Fibroblast of pulmonary artery (primary cell): ENCODE measurements at regions not wholly inside any gene's neighbourhood (a gene's known extent, or its start where the extent isn't known, plus 50 kb on each side); places are given as distances from the start of the nearest gene placed in this dataset.
A peak's percentile ranks its signal among the peaks of the same experiment; 100 is the strongest.
"Not testable (repeated sequence)": the region's sequence is repeated elsewhere in the genome, so short reads cannot be mapped to it uniquely, and the experiment has no call there.

Experiments used
- DNase-seq: peaks from one replicate; pipeline ENCODE4 v3.0.0-alpha.2; 2010; ENCODE audit warnings: low read depth
- H3K4me3 ChIP-seq: replicated peaks from 2 replicates; pipeline ENCODE4 v1.5.1; 2011; ENCODE audit warnings: low read depth, mild to moderate bottlenecking, control low read depth, low read length, moderate library complexity
- TF ChIP-seq, protein P1 (sequence below): IDR thresholded peaks from 2 replicates; pipeline ENCODE4 v1.5.1; 2011; ENCODE audit warnings: mild to moderate bottlenecking, control low read depth, low read length, inconsistent platforms; ENCODE audit errors: missing control alignments

DNA sequence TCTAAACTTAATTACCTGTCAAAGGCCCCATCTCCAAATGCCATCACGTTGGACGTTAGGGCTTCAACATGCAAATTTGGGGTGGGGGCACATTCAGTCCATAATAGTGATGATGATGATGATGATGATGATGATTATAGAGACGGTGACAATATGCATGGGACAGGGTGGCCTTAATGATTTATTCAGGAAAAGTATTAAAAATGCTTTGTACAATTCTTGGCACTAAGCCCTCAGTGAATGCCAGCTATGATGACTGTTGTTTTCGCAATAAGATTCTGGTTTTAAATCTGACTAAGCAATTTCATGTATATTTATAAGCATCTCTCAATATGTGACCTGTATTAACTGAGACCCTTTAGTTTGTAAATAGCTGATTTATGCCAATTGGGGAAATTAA lies 106.3 kb downstream of the C16orf95 start:
- peak; percentile 68 for DNase-seq
- H3K4me3 ChIP-seq, result no peak overlapping the region
- TF ChIP-seq, protein P1, sequence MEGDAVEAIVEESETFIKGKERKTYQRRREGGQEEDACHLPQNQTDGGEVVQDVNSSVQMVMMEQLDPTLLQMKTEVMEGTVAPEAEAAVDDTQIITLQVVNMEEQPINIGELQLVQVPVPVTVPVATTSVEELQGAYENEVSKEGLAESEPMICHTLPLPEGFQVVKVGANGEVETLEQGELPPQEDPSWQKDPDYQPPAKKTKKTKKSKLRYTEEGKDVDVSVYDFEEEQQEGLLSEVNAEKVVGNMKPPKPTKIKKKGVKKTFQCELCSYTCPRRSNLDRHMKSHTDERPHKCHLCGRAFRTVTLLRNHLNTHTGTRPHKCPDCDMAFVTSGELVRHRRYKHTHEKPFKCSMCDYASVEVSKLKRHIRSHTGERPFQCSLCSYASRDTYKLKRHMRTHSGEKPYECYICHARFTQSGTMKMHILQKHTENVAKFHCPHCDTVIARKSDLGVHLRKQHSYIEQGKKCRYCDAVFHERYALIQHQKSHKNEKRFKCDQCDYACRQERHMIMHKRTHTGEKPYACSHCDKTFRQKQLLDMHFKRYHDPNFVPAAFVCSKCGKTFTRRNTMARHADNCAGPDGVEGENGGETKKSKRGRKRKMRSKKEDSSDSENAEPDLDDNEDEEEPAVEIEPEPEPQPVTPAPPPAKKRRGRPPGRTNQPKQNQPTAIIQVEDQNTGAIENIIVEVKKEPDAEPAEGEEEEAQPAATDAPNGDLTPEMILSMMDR, result no peak

DNA sequence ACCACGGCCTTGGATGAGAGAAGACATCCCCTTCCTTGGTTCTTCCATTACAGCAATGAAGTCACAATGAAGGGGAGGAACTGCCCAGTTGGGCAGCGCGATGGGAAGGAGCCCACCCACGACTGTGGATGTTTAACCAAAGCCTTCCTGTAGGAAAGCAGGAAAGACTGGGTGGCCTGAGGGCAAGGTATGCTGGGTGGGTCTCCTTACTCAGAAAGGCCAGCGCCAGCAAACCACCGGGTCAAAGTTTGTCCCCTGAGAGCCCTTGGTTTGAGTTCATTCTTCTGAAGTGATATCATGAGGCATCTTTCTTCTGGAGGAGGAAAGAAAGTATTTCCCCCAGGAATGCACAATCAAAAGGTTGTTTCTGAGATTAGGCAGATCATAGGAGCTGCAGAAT lies 105.2 kb downstream of the C16orf95 start:
- no peak overlapping the region for H3K4me3 ChIP-seq
- TF ChIP-seq, protein P1, result no peak
- DNase-seq, result no peak

DNA sequence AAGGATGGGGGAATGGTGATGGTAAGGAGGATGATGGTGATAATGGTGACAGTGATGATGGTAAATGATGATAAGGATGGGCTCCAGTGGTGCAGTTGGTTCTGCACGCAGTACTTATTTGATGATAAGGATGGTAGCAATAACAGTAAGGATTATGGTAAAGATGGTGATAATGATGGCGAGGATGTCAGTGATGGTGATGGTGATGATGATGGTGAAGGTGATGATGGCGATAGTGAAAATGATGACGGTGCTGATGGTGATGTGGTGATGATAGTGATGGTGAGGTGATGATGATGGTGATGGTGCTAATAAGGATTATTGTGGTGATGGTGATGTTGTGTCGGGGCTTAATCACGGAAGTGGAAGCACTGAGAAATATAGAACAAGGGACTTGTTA lies 103.7 kb downstream of the C16orf95 start:
- no peak for DNase-seq
- TF ChIP-seq, protein P1, result no peak
- H3K4me3 ChIP-seq, result no peak overlapping the region

DNA sequence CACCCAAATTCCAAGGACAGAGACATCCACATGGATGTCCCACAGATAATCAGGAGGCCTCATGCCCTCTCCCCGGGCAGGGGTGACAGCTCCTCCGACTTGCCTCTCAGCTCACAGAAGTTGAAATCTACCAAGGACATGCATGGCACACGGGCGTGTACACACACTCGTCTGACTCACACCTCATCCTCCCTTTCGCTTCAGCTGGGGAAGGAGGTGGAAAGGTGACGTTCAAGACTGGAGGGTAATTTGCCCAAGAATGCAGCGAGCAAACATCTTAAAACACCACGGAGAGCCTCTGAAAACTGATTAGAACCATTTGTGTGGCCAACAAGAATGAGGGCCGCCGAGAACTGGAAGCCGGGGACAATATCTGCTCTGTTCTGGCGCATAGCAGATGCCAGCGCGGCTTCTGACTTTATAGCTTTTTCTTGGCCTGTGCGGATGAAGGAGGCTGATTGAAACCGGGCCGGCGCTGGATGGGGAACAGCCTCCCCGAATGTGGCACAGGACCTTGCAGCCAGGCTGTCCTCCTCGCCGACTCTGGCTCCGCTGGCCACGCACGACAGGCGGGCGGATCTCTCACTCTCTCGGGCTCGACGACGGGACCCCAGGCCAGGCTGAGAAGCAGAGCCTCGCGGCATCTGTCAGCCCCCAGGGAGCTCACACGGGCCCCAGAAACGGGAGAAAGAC lies 100.9 kb downstream of the C16orf95 start:
- H3K4me3 ChIP-seq, result no peak overlapping the region
- no peak for DNase-seq
- TF ChIP-seq, protein P1, result no peak

DNA sequence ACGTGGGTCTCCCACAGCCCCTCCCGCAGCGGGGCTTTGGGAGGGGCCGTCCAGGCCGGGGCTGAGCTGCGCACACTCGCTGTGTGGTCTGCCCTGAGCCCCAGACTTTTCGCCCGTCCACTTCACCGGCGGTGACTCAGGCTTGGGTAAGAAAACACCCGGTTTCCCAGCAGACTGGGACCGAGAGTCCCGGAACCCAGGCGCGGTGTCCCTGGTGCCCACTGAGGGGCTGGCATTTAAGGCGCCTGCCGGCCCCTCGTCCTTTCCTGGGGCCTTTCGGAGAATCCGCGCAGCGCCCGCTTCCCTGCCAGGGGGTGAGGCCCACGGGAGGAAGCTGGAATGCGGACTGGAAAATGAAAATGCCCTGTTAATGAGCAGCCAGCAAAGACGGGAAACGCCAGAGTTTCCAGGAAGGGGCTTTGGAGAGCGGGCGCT lies 100.3 kb downstream of the C16orf95 start:
- no peak overlapping the region for H3K4me3 ChIP-seq
- DNase-seq, result no peak
- TF ChIP-seq, protein P1, result no peak

DNA sequence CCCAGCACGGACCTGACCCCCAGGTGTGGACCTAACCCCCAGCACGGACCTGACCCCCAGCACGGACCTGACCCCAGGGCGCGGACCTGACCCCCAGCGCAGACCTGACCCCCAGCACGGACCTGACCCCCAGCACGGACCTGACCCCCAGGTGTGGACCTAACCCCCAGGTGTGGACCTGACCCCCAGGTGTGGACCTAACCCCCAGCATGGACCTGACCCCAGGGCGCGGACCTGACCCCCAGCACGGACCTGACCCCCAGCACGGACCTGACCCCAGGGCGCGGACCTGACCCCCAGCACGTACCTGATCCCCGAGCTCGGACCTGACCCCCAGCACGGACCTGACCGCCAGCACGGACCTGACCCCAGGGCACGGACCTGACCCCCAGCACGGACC lies 99.4 kb downstream of the C16orf95 start:
- not testable (repeated sequence) for H3K4me3 ChIP-seq, DNase-seq

DNA sequence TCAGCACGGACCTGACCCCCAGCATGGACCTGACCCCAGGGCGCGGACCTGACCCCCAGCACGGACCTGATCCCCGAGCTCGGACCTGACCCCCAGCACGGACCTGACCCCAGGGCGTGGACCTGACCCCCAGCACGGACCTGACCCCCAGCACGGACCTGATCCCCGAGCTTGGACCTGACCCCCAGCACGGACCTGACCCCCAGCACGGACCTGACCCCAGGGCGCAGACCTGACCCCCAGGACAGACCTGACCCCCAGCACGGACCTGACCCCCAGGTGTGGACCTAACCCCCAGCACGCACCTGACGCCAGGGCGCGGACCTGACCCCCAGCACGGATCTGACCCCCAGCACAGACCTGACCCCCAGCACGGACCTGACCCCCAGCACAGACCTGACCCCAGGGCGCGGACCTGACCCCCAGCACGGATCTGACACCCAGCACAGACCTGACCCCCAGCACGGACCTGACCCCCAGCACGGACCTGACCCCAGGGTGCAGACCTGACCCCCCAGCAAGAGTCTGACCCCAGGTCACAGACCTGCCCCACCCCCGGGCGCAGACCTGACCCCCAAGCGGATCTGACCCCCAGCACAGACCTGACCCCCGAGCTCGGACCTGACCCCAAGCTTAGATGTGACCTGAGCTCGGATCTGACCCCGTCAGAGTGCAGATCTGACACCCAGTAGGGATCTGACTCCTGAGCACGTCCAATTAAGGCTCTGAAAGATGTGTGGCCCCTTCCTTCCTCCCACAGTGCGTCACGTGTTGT lies 98.7 kb downstream of the C16orf95 start:
- TF ChIP-seq, protein P1, result no peak
- no peak for DNase-seq
- no peak overlapping the region for H3K4me3 ChIP-seq
